ENCODE measurements at regions not wholly inside any gene's neighbourhood (a gene's known extent, or its start where the extent isn't known, plus 50 kb on each side); places are given as distances from the start of the nearest gene placed in this dataset.
A peak's percentile ranks its signal among the peaks of the same experiment; 100 is the strongest.

GRCh38 chr12:115755061-115755724 lies 522.3 kb downstream of the MED13L start:
- no peaks in the 10 kb centered on the region for H3K4me1 ChIP-seq
- 64 to 66% (median 64%) methylated on average over 9 of the region's 9 CpGs for WGBS, 3 donors
- TF ChIP-seq, protein P1, sequence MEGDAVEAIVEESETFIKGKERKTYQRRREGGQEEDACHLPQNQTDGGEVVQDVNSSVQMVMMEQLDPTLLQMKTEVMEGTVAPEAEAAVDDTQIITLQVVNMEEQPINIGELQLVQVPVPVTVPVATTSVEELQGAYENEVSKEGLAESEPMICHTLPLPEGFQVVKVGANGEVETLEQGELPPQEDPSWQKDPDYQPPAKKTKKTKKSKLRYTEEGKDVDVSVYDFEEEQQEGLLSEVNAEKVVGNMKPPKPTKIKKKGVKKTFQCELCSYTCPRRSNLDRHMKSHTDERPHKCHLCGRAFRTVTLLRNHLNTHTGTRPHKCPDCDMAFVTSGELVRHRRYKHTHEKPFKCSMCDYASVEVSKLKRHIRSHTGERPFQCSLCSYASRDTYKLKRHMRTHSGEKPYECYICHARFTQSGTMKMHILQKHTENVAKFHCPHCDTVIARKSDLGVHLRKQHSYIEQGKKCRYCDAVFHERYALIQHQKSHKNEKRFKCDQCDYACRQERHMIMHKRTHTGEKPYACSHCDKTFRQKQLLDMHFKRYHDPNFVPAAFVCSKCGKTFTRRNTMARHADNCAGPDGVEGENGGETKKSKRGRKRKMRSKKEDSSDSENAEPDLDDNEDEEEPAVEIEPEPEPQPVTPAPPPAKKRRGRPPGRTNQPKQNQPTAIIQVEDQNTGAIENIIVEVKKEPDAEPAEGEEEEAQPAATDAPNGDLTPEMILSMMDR (IDR thresholded peaks at IDR 0.05): no peak
- DNase-seq (no peak), ATAC-seq (no peak)
- peaks cover 0 to 27% (median 6%) of the 10 kb centered on the region in 3 donors for H3K27me3 ChIP-seq (ENCODE audit: insufficient read depth in 3 of 3, low read length in 2 of 3)
- no peak overlapping the region for H3K4me3 ChIP-seq
- no peaks in the 10 kb centered on the region for H3K36me3 ChIP-seq (ENCODE audit: insufficient read depth in 1 of 2, low read depth in 1 of 2)
- no peak overlapping the region for H3K27ac ChIP-seq
- intact Hi-C loops (cut with DNase I): loop anchor here in 1 of 2 donors (1.0 kb wide), 1 partner anchor 1091 kb away; no protein-coding TSS in a partner anchor
- no peaks in the 10 kb centered on the region for H3K9me3 ChIP-seq

- TF ChIP-seq, protein P1 (IDR thresholded peaks at IDR 0.05): peak; percentile 71
- Histone ChIP-seq H3K36me3 (ENCODE audit: insufficient read depth in 1 of 2, low read depth in 1 of 2) (no peaks in the 10 kb centered on the region), H3K9me3 (no peaks in the 10 kb centered on the region), H3K27ac (no peak overlapping the region), H3K27me3 (ENCODE audit: insufficient read depth in 3 of 3, low read length in 2 of 3) (peaks cover 0 to 23% (median 6%) of the 10 kb centered on the region in 3 donors), H3K4me3 (no peak overlapping the region), H3K4me1 (no peaks in the 10 kb centered on the region)
- intact Hi-C loops (cut with DNase I): loop anchor here (2.0 kb wide), 2 partner anchors 164 to 1084 kb away; no protein-coding TSS in a partner anchor
- WGBS, 3 donors: 70 to 72% (median 71%) methylated on average over 5 of the region's 5 CpGs
- DNase-seq (no peak), ATAC-seq (peak; percentile 73 to 95 (median 84))
Observed at GRCh38 chr12:115752913-115753726, 524.4 kb downstream of the MED13L start.

- peaks cover 0 to 16% (median 6%) of the 10 kb centered on the region in 3 donors for H3K27me3 ChIP-seq (ENCODE audit: insufficient read depth in 3 of 3, low read length in 2 of 3)
- H3K27ac ChIP-seq: no peak overlapping the region
- ATAC-seq (no peak), DNase-seq (no peak)
- no peaks in the 10 kb centered on the region for H3K9me3 ChIP-seq
- WGBS, 3 donors: 62 to 73% (median 72%) methylated on average over 2 of the region's 2 CpGs
- H3K4me3 ChIP-seq: no peak overlapping the region
- intact Hi-C loops (cut with DNase I): loop anchor here (2.0 kb wide), 2 partner anchors 165 to 1083 kb away; no protein-coding TSS in a partner anchor
- TF ChIP-seq, protein P1 (IDR thresholded peaks at IDR 0.05): no peak
- H3K36me3 ChIP-seq (ENCODE audit: insufficient read depth in 1 of 2, low read depth in 1 of 2): no peaks in the 10 kb centered on the region
- no peaks in the 10 kb centered on the region for H3K4me1 ChIP-seq
Observed at GRCh38 chr12:115752156-115752555, 525.3 kb downstream of the MED13L start.

- Histone ChIP-seq H3K27me3 (ENCODE audit: insufficient read depth in 3 of 3, low read length in 2 of 3) (peaks cover 0 to 8% (median 6%) of the 10 kb centered on the region in 3 donors), H3K9me3 (no peaks in the 10 kb centered on the region), H3K27ac (no peak overlapping the region), H3K4me3 (no peak overlapping the region), H3K36me3 (ENCODE audit: insufficient read depth in 1 of 2, low read depth in 1 of 2) (no peaks in the 10 kb centered on the region), H3K4me1 (no peaks in the 10 kb centered on the region)
- TF ChIP-seq, protein P1 (IDR thresholded peaks at IDR 0.05): no peak
- no peak for ATAC-seq
- WGBS, 3 donors: 53 to 71% (median 64%) methylated on average over 1 of the region's 1 CpG
- DNase-seq: no peak
- intact Hi-C loops (cut with DNase I): no loop called here
Observed at GRCh38 chr12:115750340-115750739, 527.2 kb downstream of the MED13L start.

Measured in psoas muscle (tissue), 7 donors.